Esophagus muscularis mucosa (tissue), 4 donors: ENCODE measurements at regions not wholly inside any gene's neighbourhood (a gene's known extent, or its start where the extent isn't known, plus 50 kb on each side); places are given as distances from the start of the nearest gene placed in this dataset.

Source experiments
- DNase-seq: peaks from one replicate; pipeline ENCODE4 v3.0.0-alpha.2; 2017; ENCODE audit errors: extremely low spot score
- H3K27ac ChIP-seq, 4 donors: fragments of 200-600 bp; sonication (generic); replicated peaks in 1 of 4; 1 replicate in 3 of 4; 2 replicates in 1 of 4; pipeline ENCODE4 v1.5.1; 2016 to 2019; ENCODE audit warnings: mild to moderate bottlenecking in 1 of 4
- H3K27me3 ChIP-seq, 4 donors: fragments of 200-600 bp; sonication (generic); one replicate each; pipeline versions ENCODE4 v1.5.1 to v1.6.0; 2016 to 2019
- H3K36me3 ChIP-seq, 4 donors: fragments of 200-600 bp; sonication (generic); one replicate each; pipeline ENCODE4 v1.5.1; 2016 to 2019
- H3K4me1 ChIP-seq, 4 donors: fragments of 200-600 bp; sonication (generic); one replicate each; pipeline ENCODE4 v1.5.1; 2016 to 2019
- H3K4me3 ChIP-seq, 4 donors: fragments of 200-600 bp; sonication (generic); 1 replicate in 2 of 4; 2 replicates in 2 of 4; pipeline ENCODE4 v1.5.1; 2016 to 2019; ENCODE audit warnings: mild to moderate bottlenecking in 4 of 4, moderate library complexity in 1 of 4
- H3K9me3 ChIP-seq, 4 donors: fragments of 200-600 bp; sonication (generic); 1 replicate in 3 of 4; 2 replicates in 1 of 4; pipeline ENCODE4 v1.5.1; 2016 to 2019
- CTCF ChIP-seq, 3 experiments: fragments of 200-600 bp in 2 of 3; fragments of 450-650 bp in 1 of 3; sonication (generic) in 2 of 3; IDR thresholded peaks; one replicate each; pipeline ENCODE4 v1.5.1; 2017 to 2019; ENCODE audit warnings: antibody characterized with exemption in 3 of 3, mild to moderate bottlenecking in 2 of 3, moderate library complexity in 1 of 3
- EP300 ChIP-seq: sonication (generic); formaldehyde crosslinking; IDR thresholded peaks from one replicate; pipeline ENCODE4 v1.6.1; 2017; ENCODE audit warnings: antibody characterized with exemption
- POLR2A ChIP-seq: fragments of 450-650 bp; IDR thresholded peaks from one replicate; pipeline ENCODE4 v1.6.1; 2017; ENCODE audit warnings: antibody characterized with exemption, moderate library complexity, mild to moderate bottlenecking, low read depth
- POLR2AphosphoS5 ChIP-seq, 2 donors: sonication (generic); formaldehyde crosslinking; IDR thresholded peaks; one replicate each; pipeline ENCODE4 v1.6.1; 2017; ENCODE audit warnings: antibody characterized with exemption in 2 of 2
- WGBS: methylation state at CpG from one replicate; pipeline ENCODE4 v1.1.5; 2018; 5-methylcytosine and 5-hydroxymethylcytosine counted together
- intact Hi-C: fragments of 100-400 bp; cut with DNase I; formaldehyde crosslinking; loops from one replicate; pipeline ENCODE4 v1.15.1; 2023

GRCh38 chr13:37484056-37484455, 114.5 kb downstream of the POSTN start:
- no peaks in the 10 kb centered on the region for H3K27me3 ChIP-seq
- intact Hi-C loops = no loop called here
- WGBS = 79% methylated on average over 2 of the region's 2 CpGs
- H3K4me3 ChIP-seq = no peak overlapping the region
- no peak for TF ChIP-seq CTCF (IDR thresholded peaks at IDR 0.05)
- TF ChIP-seq POLR2A = no peak
- TF ChIP-seq EP300 = no peak
- TF ChIP-seq POLR2AphosphoS5 (IDR thresholded peaks at IDR 0.05) = no peak
- H3K36me3 ChIP-seq = no peaks in the 10 kb centered on the region
- no peaks in the 10 kb centered on the region for H3K9me3 ChIP-seq
- no peak for DNase-seq
- H3K4me1 ChIP-seq = peaks cover 0 to 3% (median 0%) of the 10 kb centered on the region in 4 donors
- no peak overlapping the region for H3K27ac ChIP-seq

GRCh38 chr13:37482331-37482730, 116.2 kb downstream of the POSTN start:
- H3K9me3 ChIP-seq = no peaks in the 10 kb centered on the region
- no peaks in the 10 kb centered on the region for H3K36me3 ChIP-seq
- intact Hi-C loops = no loop called here
- no peak for DNase-seq
- peaks cover 0 to 3% (median 0%) of the 10 kb centered on the region in 4 donors for H3K4me1 ChIP-seq
- H3K27ac ChIP-seq = no peak overlapping the region
- WGBS = 90% methylated on average over 2 of the region's 2 CpGs
- no peak overlapping the region for H3K4me3 ChIP-seq
- H3K27me3 ChIP-seq = no peaks in the 10 kb centered on the region
- TF ChIP-seq POLR2A (no peak), POLR2AphosphoS5 (IDR thresholded peaks at IDR 0.05) (no peak), EP300 (no peak), CTCF (IDR thresholded peaks at IDR 0.05) (no peak)

- Histone ChIP-seq H3K27me3 (no peaks in the 10 kb centered on the region), H3K27ac (no peak overlapping the region), H3K36me3 (no peaks in the 10 kb centered on the region), H3K4me3 (no peak overlapping the region), H3K9me3 (no peaks in the 10 kb centered on the region), H3K4me1 (peaks cover 0 to 3% (median 0%) of the 10 kb centered on the region in 4 donors)
- no peak for TF ChIP-seq EP300
- no peak for TF ChIP-seq CTCF (IDR thresholded peaks at IDR 0.05)
- no peak for TF ChIP-seq POLR2A
- TF ChIP-seq POLR2AphosphoS5 (IDR thresholded peaks at IDR 0.05) = no peak
- WGBS = 15% methylated on average over 1 of the region's 1 CpG
- no peak for DNase-seq
- intact Hi-C loops = no loop called here
Observed at GRCh38 chr13:37481885-37482227, 116.7 kb downstream of the POSTN start.

GRCh38 chr13:37481011-37481884, 117.3 kb downstream of the POSTN start:
- no peak for TF ChIP-seq POLR2AphosphoS5 (IDR thresholded peaks at IDR 0.05)
- no peak for TF ChIP-seq POLR2A
- TF ChIP-seq CTCF (IDR thresholded peaks at IDR 0.05) = no peak
- no peak for TF ChIP-seq EP300
- Histone ChIP-seq H3K36me3 (no peaks in the 10 kb centered on the region), H3K4me1 (peaks cover 0 to 3% (median 0%) of the 10 kb centered on the region in 4 donors), H3K27ac (no peak overlapping the region), H3K9me3 (no peaks in the 10 kb centered on the region), H3K27me3 (no peaks in the 10 kb centered on the region), H3K4me3 (no peak overlapping the region)
- 65% methylated on average over 7 of the region's 7 CpGs for WGBS
- intact Hi-C loops = no loop called here
- no peak for DNase-seq
